Liver (tissue), 8 donors: ENCODE measurements at regions not wholly inside any gene's neighbourhood (a gene's known extent, or its start where the extent isn't known, plus 50 kb on each side); places are given as distances from the start of the nearest gene placed in this dataset.

Experiments used
- DNase-seq: peaks from one replicate; pipeline ENCODE4 v3.0.0-alpha.2; 2017; ENCODE audit warnings: low spot score
- H3K27ac ChIP-seq, 2 donors: one replicate each; pipeline ENCODE4 v1.7.0; 2013; ENCODE audit warnings: inconsistent platforms in 2 of 2, low read length in 2 of 2, control low read depth in 1 of 2, low read depth in 1 of 2, mild to moderate bottlenecking in 1 of 2
- H3K27me3 ChIP-seq, 4 donors: one replicate each; pipeline versions ENCODE4 v1.6.1 to v1.7.0; 2013; ENCODE audit warnings: low read length in 3 of 4, inconsistent platforms in 1 of 4, mild to moderate bottlenecking in 1 of 4, moderate library complexity in 1 of 4; ENCODE audit not compliant: control insufficient read depth in 4 of 4, insufficient read depth in 4 of 4
- H3K36me3 ChIP-seq, 4 donors: one replicate each; pipeline versions ENCODE4 v1.6.1 to v1.7.0; 2013; ENCODE audit warnings: low read length in 3 of 4, mild to moderate bottlenecking in 3 of 4, low read depth in 1 of 4, moderate library complexity in 1 of 4; ENCODE audit not compliant: control insufficient read depth in 4 of 4, insufficient read depth in 3 of 4
- H3K4me1 ChIP-seq, 4 donors: one replicate each; pipeline versions ENCODE4 v1.6.1 to v1.7.0; 2013; ENCODE audit warnings: low read length in 3 of 4, mild to moderate bottlenecking in 3 of 4, moderate library complexity in 1 of 4; ENCODE audit not compliant: control insufficient read depth in 4 of 4, insufficient read depth in 4 of 4
- H3K4me3 ChIP-seq, 3 donors: one replicate each; pipeline versions ENCODE4 v1.6.1 to v1.7.0; 2013; ENCODE audit warnings: low read length in 3 of 3, control low read depth in 1 of 3, low read depth in 1 of 3, mild to moderate bottlenecking in 1 of 3
- H3K9ac ChIP-seq, 2 donors: one replicate each; pipeline ENCODE4 v1.7.0; 2013; ENCODE audit warnings: low read length in 2 of 2, mild to moderate bottlenecking in 2 of 2, moderate library complexity in 2 of 2, control low read depth in 1 of 2, low read depth in 1 of 2
- H3K9me3 ChIP-seq, 4 donors: one replicate each; pipeline versions ENCODE4 v1.6.1 to v1.7.0; 2013; ENCODE audit warnings: low read length in 3 of 4; ENCODE audit not compliant: control insufficient read depth in 4 of 4
- ATF3 ChIP-seq: IDR thresholded peaks from 2 replicates; pipeline ENCODE4 v1.6.1; 2016; ENCODE audit warnings: antibody characterized with exemption
- CTCF ChIP-seq: fragments of 150-350 bp; IDR thresholded peaks from 2 replicates; pipeline ENCODE4 v1.5.1; 2017; ENCODE audit warnings: improper control_type of control experiment, low read depth, low read length; ENCODE audit not compliant: missing input control
- EGR1 ChIP-seq, 2 donors: IDR thresholded peaks; 2 replicates each; pipeline ENCODE4 v1.6.1; 2016 to 2018; ENCODE audit warnings: antibody characterized with exemption in 2 of 2, low read depth in 2 of 2
- FOXA2 ChIP-seq: IDR thresholded peaks from 2 replicates; pipeline ENCODE4 v1.6.1; 2016; ENCODE audit warnings: antibody characterized with exemption
- HNF4A ChIP-seq, 2 donors: conservative IDR thresholded peaks; 2 replicates each; pipeline ENCODE4 v1.6.1; 2016; ENCODE audit warnings: antibody characterized with exemption in 2 of 2, mild to moderate bottlenecking in 2 of 2
- HNF4G ChIP-seq: IDR thresholded peaks from 2 replicates; pipeline ENCODE4 v1.6.1; 2016; ENCODE audit warnings: antibody characterized with exemption
- JUND ChIP-seq, 2 donors: IDR thresholded peaks; 2 replicates each; pipeline ENCODE4 v1.6.1; 2016; ENCODE audit warnings: antibody characterized with exemption in 2 of 2
- MAX ChIP-seq: IDR thresholded peaks from 2 replicates; pipeline ENCODE4 v1.6.1; 2016; ENCODE audit warnings: antibody characterized with exemption
- NR2F2 ChIP-seq: IDR thresholded peaks from 2 replicates; pipeline ENCODE4 v1.6.1; 2016; ENCODE audit warnings: antibody characterized with exemption
- RAD21 ChIP-seq, 2 donors: IDR thresholded peaks; 2 replicates each; pipeline ENCODE4 v1.6.1; 2016; ENCODE audit warnings: antibody characterized with exemption in 2 of 2, mild to moderate bottlenecking in 2 of 2
- REST ChIP-seq: IDR thresholded peaks from 2 replicates; pipeline ENCODE4 v1.6.1; 2016; ENCODE audit warnings: antibody characterized with exemption, mild to moderate bottlenecking
- RXRA ChIP-seq, 2 donors: IDR thresholded peaks; 2 replicates each; pipeline ENCODE4 v1.6.1; 2017 to 2018; ENCODE audit warnings: antibody characterized with exemption in 2 of 2, mild to moderate bottlenecking in 1 of 2
- SP1 ChIP-seq: IDR thresholded peaks from 2 replicates; pipeline ENCODE4 v1.6.1; 2018; ENCODE audit warnings: antibody characterized with exemption, mild to moderate bottlenecking
- TAF1 ChIP-seq: conservative IDR thresholded peaks from 2 replicates; pipeline ENCODE4 v1.6.1; 2016; ENCODE audit warnings: antibody characterized with exemption, mild to moderate bottlenecking
- YY1 ChIP-seq: IDR thresholded peaks from 2 replicates; pipeline ENCODE4 v1.6.1; 2016; ENCODE audit warnings: antibody characterized with exemption, mild to moderate bottlenecking
- ZBTB33 ChIP-seq: IDR thresholded peaks from 2 replicates; pipeline ENCODE4 v1.6.1; 2016; ENCODE audit warnings: antibody characterized with exemption
- WGBS: extraction: QIAGEN DNeasy Blood & Tissue Kit; methylation state at CpG from one replicate; pipeline ENCODE4 v1.1.7; 2013; 5-methylcytosine and 5-hydroxymethylcytosine counted together
- donor health status: healthy.
- donor health status: healthy.
- donor health status: healthy.
- donor health status: healthy.
- donor health status: healthy.

GRCh38 chr5:1673042-1673677, 126.5 kb downstream of the MRPL36 start:
- no peak overlapping the region for H3K4me3 ChIP-seq
- peaks cover 0 to 2% (median under 1%) of the 10 kb centered on the region in 4 donors for H3K9me3 ChIP-seq
- no peak overlapping the region for H3K27ac ChIP-seq
- no peak for DNase-seq
- TF ChIP-seq CTCF (no peak), JUND (IDR thresholded peaks at IDR 0.05) (no peak), HNF4G (no peak), RXRA (IDR thresholded peaks at IDR 0.05) (no peak), FOXA2 (no peak)
- WGBS: 37% methylated on average over 25 of the region's 25 CpGs
- H3K36me3 ChIP-seq: no peaks in the 10 kb centered on the region
- peaks cover 0 to 4% (median 2%) of the 10 kb centered on the region in 4 donors for H3K27me3 ChIP-seq
- no peaks in the 10 kb centered on the region for H3K4me1 ChIP-seq
- H3K9ac ChIP-seq: no peak overlapping the region

- Histone ChIP-seq H3K4me3 (no peak overlapping the region), H3K9me3 (no peaks in the 10 kb centered on the region), H3K4me1 (no peaks in the 10 kb centered on the region), H3K27me3 (peaks cover 0 to 4% (median 3%) of the 10 kb centered on the region in 4 donors), H3K27ac (no peak overlapping the region), H3K36me3 (no peaks in the 10 kb centered on the region), H3K9ac (no peak overlapping the region)
- DNase-seq: no peak
- TF ChIP-seq YY1: no peak
- TF ChIP-seq HNF4G: no peak
- TF ChIP-seq ATF3: no peak
- WGBS: 63% methylated on average over 14 of the region's 14 CpGs
Observed at GRCh38 chr5:1672396-1672795, 127.2 kb downstream of the MRPL36 start.

GRCh38 chr5:1671351-1671750, 128.3 kb downstream of the MRPL36 start:
- Histone ChIP-seq H3K36me3 (no peaks in the 10 kb centered on the region), H3K4me1 (peaks cover 0 to 4% (median under 1%) of the 10 kb centered on the region in 4 donors), H3K27me3 (peaks cover 2 to 4% (median 3%) of the 10 kb centered on the region in 4 donors), H3K4me3 (no peak overlapping the region), H3K9me3 (no peaks in the 10 kb centered on the region), H3K9ac (no peak overlapping the region), H3K27ac (no peak overlapping the region)
- TF ChIP-seq JUND (IDR thresholded peaks at IDR 0.05) (no peak), HNF4G (no peak), CTCF (no peak), ATF3 (no peak), NR2F2 (no peak), YY1 (no peak), HNF4A (conservative IDR thresholded peaks at IDR 0.05) (no peak), MAX (no peak), REST (no peak), TAF1 (no peak), ZBTB33 (no peak), FOXA2 (no peak), SP1 (no peak), EGR1 (IDR thresholded peaks at IDR 0.05; ENCODE audit: low read depth in 2 of 2) (no peak), RAD21 (IDR thresholded peaks at IDR 0.05) (no peak)
- 78% methylated on average over 11 of the region's 11 CpGs for WGBS
- no peak for DNase-seq
